Loucy (cell line): ENCODE measurements at regions not wholly inside any gene's neighbourhood (a gene's known extent, or its start where the extent isn't known, plus 50 kb on each side); places are given as distances from the start of the nearest gene placed in this dataset.

Experiments
- EZH2phosphoT487 ChIP-seq: fragments of 200-600 bp; IDR thresholded peaks from 2 replicates; pipeline ENCODE4 v1.6.1; 2018; ENCODE audit warnings: antibody characterized with exemption, mild to moderate bottlenecking, moderate library complexity, borderline replicate concordance
- TF ChIP-seq, protein P1 (sequence below): fragments of 200-600 bp; sonication (generic); conservative IDR thresholded peaks from 2 replicates; pipeline ENCODE4 v1.5.1; 2014; ENCODE audit warnings: mild to moderate bottlenecking, antibody characterized with exemption, low read length

DNA sequence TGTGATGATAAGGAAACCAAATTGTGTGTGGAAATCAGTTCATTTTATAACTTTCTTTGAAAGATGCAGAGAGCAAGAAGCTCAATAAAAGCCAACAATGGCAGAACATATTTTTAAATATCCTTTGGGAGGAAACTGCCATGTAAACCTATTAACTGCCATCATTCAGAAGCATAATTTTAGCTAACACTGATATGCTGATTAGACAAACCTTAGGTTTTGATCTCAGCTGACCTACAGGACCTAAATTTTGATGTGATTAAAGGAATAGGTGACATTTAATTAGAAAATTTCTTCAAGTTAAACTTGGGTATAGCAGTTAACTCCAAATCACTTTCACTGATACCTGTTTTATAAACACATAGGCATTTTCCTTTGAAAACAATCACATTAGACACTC is 187.1 kb downstream of the TFAP2B start:
- TF ChIP-seq, protein P1, sequence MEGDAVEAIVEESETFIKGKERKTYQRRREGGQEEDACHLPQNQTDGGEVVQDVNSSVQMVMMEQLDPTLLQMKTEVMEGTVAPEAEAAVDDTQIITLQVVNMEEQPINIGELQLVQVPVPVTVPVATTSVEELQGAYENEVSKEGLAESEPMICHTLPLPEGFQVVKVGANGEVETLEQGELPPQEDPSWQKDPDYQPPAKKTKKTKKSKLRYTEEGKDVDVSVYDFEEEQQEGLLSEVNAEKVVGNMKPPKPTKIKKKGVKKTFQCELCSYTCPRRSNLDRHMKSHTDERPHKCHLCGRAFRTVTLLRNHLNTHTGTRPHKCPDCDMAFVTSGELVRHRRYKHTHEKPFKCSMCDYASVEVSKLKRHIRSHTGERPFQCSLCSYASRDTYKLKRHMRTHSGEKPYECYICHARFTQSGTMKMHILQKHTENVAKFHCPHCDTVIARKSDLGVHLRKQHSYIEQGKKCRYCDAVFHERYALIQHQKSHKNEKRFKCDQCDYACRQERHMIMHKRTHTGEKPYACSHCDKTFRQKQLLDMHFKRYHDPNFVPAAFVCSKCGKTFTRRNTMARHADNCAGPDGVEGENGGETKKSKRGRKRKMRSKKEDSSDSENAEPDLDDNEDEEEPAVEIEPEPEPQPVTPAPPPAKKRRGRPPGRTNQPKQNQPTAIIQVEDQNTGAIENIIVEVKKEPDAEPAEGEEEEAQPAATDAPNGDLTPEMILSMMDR: no peak
- TF ChIP-seq EZH2phosphoT487: no peak
